HCT116 (cell line): ENCODE measurements at regions not wholly inside any gene's neighbourhood (a gene's known extent, or its start where the extent isn't known, plus 50 kb on each side); places are given as distances from the start of the nearest gene placed in this dataset.

Source experiments
- ATAC-seq: fragments of 200-7000 bp; cut with Tn5 transposase; 2 replicates; pipeline ENCODE4 v1.9.1; 2020; ENCODE audit warnings: mild to moderate bottlenecking, moderate library complexity
- BruUV-seq: library from RNA; stranded (reverse); fragments of 400-500 nt; replicated peaks from 2 replicates; lab custom pipeline; 2021; lab: Mats Ljungman, UMichigan
- CTCF ChIA-PET: fragments of 300-600 bp; sonication (Branson Sonifier 250); formaldehyde crosslinking; loops from one replicate; lab custom pipeline; 2021; ENCODE audit warnings: antibody characterized with exemption; lab: Charles Lee
- POLR2A ChIA-PET: fragments of 300-600, 350-600 bp; sonication (Branson Sonifier 250); formaldehyde crosslinking; loops from one replicate; lab custom pipeline; 2021; ENCODE audit warnings: antibody characterized with exemption; lab: Charles Lee
- RAD21 ChIA-PET, 2 experiments: fragments of 300-600 bp; sonication (Branson Sonifier 250); formaldehyde crosslinking; loops; one replicate each; lab custom pipeline; 2023; ENCODE audit warnings: low total read pairs in 2 of 2; ENCODE audit not compliant: uncharacterized antibody in 2 of 2, unreplicated experiment in 2 of 2, low non-redundant PET in 1 of 2; lab: Charles Lee
- DNase-seq: peaks from one replicate; pipeline ENCODE4 v3.0.0-alpha.2; 2010; ENCODE audit warnings: low read depth, low spot score
- H2AFZ ChIP-seq: fragments of 200-600 bp; shearing (Covaris generic), sonication (generic); 2 replicates; pipeline ENCODE4 v1.6.1; 2017; ENCODE audit warnings: low read depth, mixed run types, mixed read lengths, antibody characterized with exemption, low read length; ENCODE audit not compliant: poor library complexity, severe bottlenecking
- H3K27ac ChIP-seq: 2 replicates; pipeline ENCODE4 v1.5.1; 2012; ENCODE audit warnings: low read depth, low read length
- H3K27me3 ChIP-seq: fragments of 200-600 bp; sonication (generic); 2 replicates; pipeline ENCODE4 v1.6.1; 2016; ENCODE audit warnings: mixed run types, low read length, mixed read lengths; ENCODE audit not compliant: insufficient read depth
- H3K36me3 ChIP-seq, 2 experiments: fragments of 200-500 bp in 1 of 2; fragments of 200-600 bp in 1 of 2; sonication (Bioruptor generic) in 1 of 2; sonication (generic) in 1 of 2; 2 replicates each; pipeline versions ENCODE4 v1.5.1 to v1.6.1; 2014 to 2016; ENCODE audit warnings: low read length in 2 of 2, inconsistent platforms in 1 of 2, mixed read lengths in 1 of 2, mixed run types in 1 of 2; ENCODE audit not compliant: insufficient read depth in 2 of 2, control insufficient read depth in 1 of 2
- H3K4me1 ChIP-seq, 2 experiments: fragments of 200-600 bp in 1 of 2; sonication (generic) in 1 of 2; 2 replicates each; pipeline versions ENCODE4 v1.5.1 to v1.6.1; 2012 to 2017; ENCODE audit warnings: low read length in 2 of 2, inconsistent platforms in 1 of 2, mild to moderate bottlenecking in 1 of 2, mixed read lengths in 1 of 2, mixed run types in 1 of 2, moderate library complexity in 1 of 2; ENCODE audit not compliant: insufficient read depth in 2 of 2, control insufficient read depth in 1 of 2
- H3K4me2 ChIP-seq: fragments of 200-600 bp; sonication (generic); 2 replicates; pipeline ENCODE4 v1.6.1; 2017; ENCODE audit warnings: mixed run types, low read length, mixed read lengths
- H3K4me3 ChIP-seq, 2 experiments: fragments of 200-600 bp in 1 of 2; sonication (generic) in 1 of 2; replicated peaks in 1 of 2; 2 replicates each; pipeline ENCODE4 v1.5.1; 2011 to 2016; ENCODE audit warnings: low read length in 2 of 2, control low read depth in 1 of 2, low read depth in 1 of 2, mild to moderate bottlenecking in 1 of 2, mixed read lengths in 1 of 2, mixed run types in 1 of 2
- H3K79me2 ChIP-seq: fragments of 200-600 bp; sonication (generic); 2 replicates; pipeline ENCODE4 v1.6.1; 2017; ENCODE audit warnings: mild to moderate bottlenecking, mixed run types, low read length, moderate library complexity, mixed read lengths; ENCODE audit not compliant: insufficient read depth
- H3K9ac ChIP-seq: fragments of 200-600 bp; sonication (generic); 2 replicates; pipeline ENCODE4 v1.6.1; 2016; ENCODE audit warnings: low read length, mixed read lengths
- H3K9me2 ChIP-seq: fragments of 200-600 bp; sonication (generic), shearing (Covaris generic); 2 replicates; pipeline ENCODE4 v1.6.1; 2017; ENCODE audit warnings: mixed run types, mild to moderate bottlenecking, moderate library complexity; ENCODE audit not compliant: insufficient read depth
- H3K9me3 ChIP-seq, 2 experiments: fragments of 200-500 bp in 1 of 2; fragments of 200-600 bp in 1 of 2; sonication (Bioruptor generic) in 1 of 2; sonication (generic) in 1 of 2; 2 replicates each; pipeline ENCODE4 v1.6.1; 2014 to 2017; ENCODE audit warnings: low read length in 2 of 2, mixed read lengths in 2 of 2, inconsistent platforms in 1 of 2, low read depth in 1 of 2, mild to moderate bottlenecking in 1 of 2, mixed run types in 1 of 2, moderate library complexity in 1 of 2; ENCODE audit not compliant: control insufficient read depth in 1 of 2, insufficient read depth in 1 of 2
- H4K20me1 ChIP-seq: fragments of 200-600 bp; sonication (generic), shearing (Covaris generic); 2 replicates; pipeline ENCODE4 v1.6.1; 2017; ENCODE audit warnings: mixed run types, mild to moderate bottlenecking, moderate library complexity; ENCODE audit not compliant: insufficient read depth
- EZH2 ChIP-seq: fragments of 200-600 bp; sonication (generic); IDR thresholded peaks from 2 replicates; pipeline ENCODE4 v1.6.1; 2017; ENCODE audit warnings: antibody characterized with exemption, mixed run types
- EZH2phosphoT487 ChIP-seq: fragments of 200-600 bp; IDR thresholded peaks from 2 replicates; pipeline ENCODE4 v1.6.1; 2018; ENCODE audit warnings: antibody characterized with exemption, borderline replicate concordance
- FOSL1 ChIP-seq: IDR thresholded peaks from 2 replicates; pipeline ENCODE4 v1.6.1; 2012; ENCODE audit warnings: low read depth
- JUND ChIP-seq: IDR thresholded peaks from 2 replicates; pipeline ENCODE4 v1.6.1; 2012
- POLR2A ChIP-seq: IDR thresholded peaks from 2 replicates; pipeline ENCODE4 v1.7.0; 2011; ENCODE audit warnings: borderline replicate concordance; ENCODE audit not compliant: insufficient read depth, insufficient read length; ENCODE audit errors: extremely low read depth
- POLR2AphosphoS5 ChIP-seq: IDR thresholded peaks from 2 replicates; pipeline ENCODE4 v1.6.1; 2011; ENCODE audit warnings: mild to moderate bottlenecking, low read depth, low read length, moderate library complexity
- RAD21 ChIP-seq: IDR thresholded peaks from 2 replicates; pipeline ENCODE4 v1.6.1; 2012; ENCODE audit warnings: low read depth, mild to moderate bottlenecking
- REST ChIP-seq: IDR thresholded peaks from 2 replicates; pipeline ENCODE4 v1.6.1; 2012; ENCODE audit warnings: low read depth
- SIN3A ChIP-seq: IDR thresholded peaks from 2 replicates; pipeline ENCODE4 v1.6.1; 2012; ENCODE audit warnings: low read depth
- SP1 ChIP-seq: IDR thresholded peaks from 2 replicates; pipeline ENCODE4 v1.6.1; 2012; ENCODE audit warnings: low read depth
- SRF ChIP-seq: IDR thresholded peaks from 2 replicates; pipeline ENCODE4 v1.6.1; 2012; ENCODE audit warnings: low read depth
- ZFX ChIP-seq: fragments of 450-650 bp; IDR thresholded peaks from 2 replicates; pipeline ENCODE4 v1.6.1; 2017
- intact Hi-C: fragments of 100-400 bp; cut with micrococcal nuclease; formaldehyde crosslinking; loops from 2 replicates; pipeline ENCODE4 v1.10.0; 2022
- TF ChIP-seq, protein P1 (sequence below): IDR thresholded peaks from 2 replicates; pipeline ENCODE4 v1.6.1; 2011; ENCODE audit warnings: mild to moderate bottlenecking, low read length, moderate library complexity; ENCODE audit not compliant: insufficient replicate concordance; ENCODE audit errors: extremely low read depth
- TF ChIP-seq, protein P2 (sequence below): IDR thresholded peaks from 2 replicates; pipeline ENCODE4 v1.6.1; 2012

GRCh38 chr3:72523429-72524151 lies 324.7 kb downstream of the SHQ1 start:
- ChIA-PET CTCF (no interaction called here), RAD21 (no interaction called here)
- no peak overlapping the region for H3K4me3 ChIP-seq
- H3K4me2 ChIP-seq = no peak overlapping the region
- intact Hi-C loops = no loop called here
- no peak for ATAC-seq
- BruUV-seq = no TSS peak
- no peaks in the 10 kb centered on the region for H3K9me3 ChIP-seq
- no peak for DNase-seq
- H2AFZ ChIP-seq = no peak overlapping the region
- H3K4me1 ChIP-seq = peaks cover 6 to 13% of the 10 kb centered on the region in 2 experiments
- no peaks in the 10 kb centered on the region for H3K9me2 ChIP-seq
- no peak for TF ChIP-seq SRF
- TF ChIP-seq, all 23 proteins: peak for 0
- Histone ChIP-seq H3K27me3 (no peaks in the 10 kb centered on the region), H3K79me2 (no peaks in the 10 kb centered on the region), H3K9ac (no peak overlapping the region), H3K27ac (no peak overlapping the region), H4K20me1 (no peaks in the 10 kb centered on the region), H3K36me3 (no peaks in the 10 kb centered on the region)
- POLR2A ChIA-PET = no interaction called here

- no peaks in the 10 kb centered on the region for H3K9me3 ChIP-seq
- ChIA-PET CTCF (no interaction called here), RAD21 (no interaction called here), POLR2A (interaction anchor here (1.1 kb wide), 1 partner anchor 19 kb away, joined by 3 read pairs; no protein-coding TSS in a partner anchor)
- H3K4me3 ChIP-seq = no peak overlapping the region
- intact Hi-C loops = no loop called here
- no TSS peak for BruUV-seq
- no peaks in the 10 kb centered on the region for H3K9me2 ChIP-seq
- ATAC-seq = 0 out of 2 replicates have a peak, but pooled peaks have one; percentile 30
- DNase-seq = peak; percentile 16
- H4K20me1 ChIP-seq = no peaks in the 10 kb centered on the region
- H3K4me1 ChIP-seq = peaks cover 6 to 13% of the 10 kb centered on the region in 2 experiments
- no peaks in the 10 kb centered on the region for H3K27me3 ChIP-seq
- no peaks in the 10 kb centered on the region for H3K79me2 ChIP-seq
- no peak overlapping the region for H2AFZ ChIP-seq
- H3K9ac ChIP-seq = no peak overlapping the region
- no peak overlapping the region for H3K27ac ChIP-seq
- H3K4me2 ChIP-seq = peak overlapping the region; percentile 52
- H3K36me3 ChIP-seq = no peaks in the 10 kb centered on the region
- TF ChIP-seq SIN3A = no peak
- peak; percentile 44; the same call in 1 of the 2 replicates for TF ChIP-seq SP1
- no peak for TF ChIP-seq REST
- TF ChIP-seq, protein P1, sequence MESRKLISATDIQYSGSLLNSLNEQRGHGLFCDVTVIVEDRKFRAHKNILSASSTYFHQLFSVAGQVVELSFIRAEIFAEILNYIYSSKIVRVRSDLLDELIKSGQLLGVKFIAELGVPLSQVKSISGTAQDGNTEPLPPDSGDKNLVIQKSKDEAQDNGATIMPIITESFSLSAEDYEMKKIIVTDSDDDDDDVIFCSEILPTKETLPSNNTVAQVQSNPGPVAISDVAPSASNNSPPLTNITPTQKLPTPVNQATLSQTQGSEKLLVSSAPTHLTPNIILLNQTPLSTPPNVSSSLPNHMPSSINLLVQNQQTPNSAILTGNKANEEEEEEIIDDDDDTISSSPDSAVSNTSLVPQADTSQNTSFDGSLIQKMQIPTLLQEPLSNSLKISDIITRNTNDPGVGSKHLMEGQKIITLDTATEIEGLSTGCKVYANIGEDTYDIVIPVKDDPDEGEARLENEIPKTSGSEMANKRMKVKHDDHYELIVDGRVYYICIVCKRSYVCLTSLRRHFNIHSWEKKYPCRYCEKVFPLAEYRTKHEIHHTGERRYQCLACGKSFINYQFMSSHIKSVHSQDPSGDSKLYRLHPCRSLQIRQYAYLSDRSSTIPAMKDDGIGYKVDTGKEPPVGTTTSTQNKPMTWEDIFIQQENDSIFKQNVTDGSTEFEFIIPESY = no peak
- TF ChIP-seq ZFX = no peak
- TF ChIP-seq RAD21 = no peak
- no peak for TF ChIP-seq EZH2
- TF ChIP-seq FOSL1 = 0 out of 2 replicates have a peak, but pooled peaks have one; percentile 17
- no peak for TF ChIP-seq SRF
- TF ChIP-seq JUND = peak; percentile 57
- TF ChIP-seq EZH2phosphoT487 = no peak
- TF ChIP-seq POLR2A = no peak
- TF ChIP-seq POLR2AphosphoS5 = no peak
- TF ChIP-seq, protein P2, sequence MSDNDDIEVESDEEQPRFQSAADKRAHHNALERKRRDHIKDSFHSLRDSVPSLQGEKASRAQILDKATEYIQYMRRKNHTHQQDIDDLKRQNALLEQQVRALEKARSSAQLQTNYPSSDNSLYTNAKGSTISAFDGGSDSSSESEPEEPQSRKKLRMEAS = no peak
Measured at GRCh38 chr3:72520690-72521308, 327.4 kb downstream of the SHQ1 start.
